CD4-positive, alpha-beta T cell treated with Interleukin-15 for 1 hour (primary cell): ENCODE measurements at regions not wholly inside any gene's neighbourhood (a gene's known extent, or its start where the extent isn't known, plus 50 kb on each side); places are given as distances from the start of the nearest gene placed in this dataset.
"Not testable (repeated sequence)": the region's sequence is repeated elsewhere in the genome, so short reads cannot be mapped to it uniquely, and the experiment has no call there.

Experiments
- DNase-seq: peaks from one replicate; pipeline ENCODE4 v3.0.0-alpha.2; 2020

DNA sequence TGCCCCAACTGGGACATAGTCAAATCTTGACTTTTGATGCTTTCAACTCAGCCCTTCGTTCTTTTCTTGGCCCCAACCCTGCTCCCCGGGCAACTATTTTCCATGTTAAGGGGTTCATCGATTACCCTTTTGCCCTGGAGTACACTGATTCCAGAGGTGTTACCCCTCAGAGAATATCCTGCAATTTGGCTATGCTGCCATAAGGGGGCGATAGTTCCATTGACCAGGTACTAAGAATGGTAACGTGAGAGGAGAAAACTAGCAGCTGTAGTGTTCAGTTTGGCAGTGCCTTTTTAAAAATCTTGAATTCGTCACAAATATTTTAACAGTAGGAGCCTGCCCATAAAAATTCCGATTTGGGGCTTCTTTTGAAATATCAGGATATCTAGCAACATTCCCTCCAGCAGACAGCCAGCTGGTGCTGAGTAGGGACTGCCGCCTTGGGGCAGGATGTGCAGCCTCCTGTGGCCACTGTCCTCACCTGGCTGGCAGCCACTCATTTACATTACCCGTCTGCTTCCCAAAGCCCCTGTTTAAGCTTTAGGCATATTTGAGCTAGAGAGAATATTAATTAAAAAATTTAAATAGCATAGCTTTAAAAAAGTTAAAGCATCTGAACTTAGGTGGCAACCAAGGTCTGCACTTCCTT is 146.3 kb upstream of the SKOR2 start:
- DNase-seq = no peak

DNA sequence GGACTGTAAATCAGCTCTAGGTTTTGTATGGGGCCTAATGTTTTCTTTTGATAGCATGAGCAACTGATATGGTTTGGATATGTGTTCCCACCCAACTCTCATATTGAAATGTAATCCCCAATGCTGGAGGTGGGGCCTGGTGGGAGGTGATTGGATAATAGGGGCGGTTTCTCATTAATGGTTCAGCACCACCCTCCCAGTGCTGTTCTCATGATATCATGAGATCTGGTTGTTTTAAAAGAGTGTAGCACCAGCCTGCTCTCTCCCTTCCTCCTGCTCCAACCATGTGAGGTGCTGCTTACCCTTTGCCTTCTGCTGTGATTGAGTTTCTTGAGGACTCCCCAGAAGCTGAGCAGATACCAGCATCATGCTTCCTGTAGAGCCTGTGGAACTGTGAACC is 140.2 kb upstream of the SKOR2 start:
- no peak for DNase-seq

DNA sequence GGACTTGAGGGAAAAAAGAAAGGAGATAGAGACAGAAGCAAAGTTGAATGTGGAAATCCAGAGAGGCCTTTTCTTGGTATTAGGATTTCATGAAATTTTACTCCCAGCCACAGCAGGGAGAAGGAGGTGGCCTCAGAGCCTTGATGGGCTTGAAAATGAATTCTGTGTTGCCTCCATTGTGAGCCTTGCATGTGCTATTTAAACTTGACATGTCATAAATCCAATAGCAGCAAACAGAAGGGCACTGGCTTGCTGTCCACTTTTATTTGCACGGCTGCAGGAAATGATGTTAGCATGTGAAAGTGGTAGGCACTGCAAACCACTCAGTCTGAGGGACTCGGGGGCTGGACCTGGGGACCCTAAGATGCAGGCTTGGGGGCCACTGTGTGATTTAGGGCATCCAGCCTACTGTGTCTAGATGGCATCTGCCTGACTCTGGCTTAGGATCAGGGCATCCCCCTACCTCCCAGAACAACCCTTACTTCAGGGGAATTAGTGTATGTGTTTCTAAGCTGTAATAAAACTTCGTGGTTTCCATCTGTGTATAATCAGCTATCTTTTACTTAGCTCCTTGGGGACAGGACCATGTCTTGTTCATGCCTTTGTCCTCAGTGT is 139.1 kb upstream of the SKOR2 start:
- DNase-seq = no peak

DNA sequence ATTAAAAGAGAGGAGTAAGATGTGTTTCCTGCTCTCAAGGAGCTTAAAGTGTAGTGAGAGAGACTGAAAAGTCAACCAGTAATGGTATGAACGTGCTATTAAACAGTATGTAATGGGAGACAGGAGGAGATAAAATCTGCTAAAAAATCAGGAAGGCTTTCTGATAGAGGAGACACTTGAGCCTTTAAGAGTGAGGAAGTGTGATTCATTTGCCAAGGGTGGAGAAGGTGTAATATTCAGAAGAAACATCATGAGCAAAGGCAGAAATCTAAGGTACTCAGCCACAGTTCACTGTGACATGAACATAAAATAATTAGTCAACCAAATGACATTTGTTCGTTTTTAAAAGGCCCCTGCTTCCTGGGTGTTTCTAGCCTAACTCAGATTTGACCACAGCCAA is 137.8 kb upstream of the SKOR2 start:
- no peak for DNase-seq

DNA sequence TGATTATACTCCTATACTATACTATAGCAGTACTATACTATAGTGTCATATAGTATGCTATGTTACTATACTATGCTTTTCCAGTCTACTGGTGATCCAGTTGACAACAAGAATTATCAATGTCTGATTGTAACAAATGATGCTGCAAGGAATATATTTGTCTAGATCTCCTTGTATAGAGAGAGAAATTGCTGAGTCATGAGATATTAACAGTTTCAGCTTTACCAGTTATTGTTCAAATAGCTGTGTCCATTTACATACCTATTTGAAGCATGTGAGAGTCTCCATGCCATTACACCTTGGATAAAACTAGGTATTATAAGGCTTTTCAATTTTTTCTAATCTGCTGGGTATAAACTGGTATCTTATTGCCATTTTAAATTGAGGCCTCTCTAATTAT is 136.4 kb upstream of the SKOR2 start:
- no peak for DNase-seq

DNA sequence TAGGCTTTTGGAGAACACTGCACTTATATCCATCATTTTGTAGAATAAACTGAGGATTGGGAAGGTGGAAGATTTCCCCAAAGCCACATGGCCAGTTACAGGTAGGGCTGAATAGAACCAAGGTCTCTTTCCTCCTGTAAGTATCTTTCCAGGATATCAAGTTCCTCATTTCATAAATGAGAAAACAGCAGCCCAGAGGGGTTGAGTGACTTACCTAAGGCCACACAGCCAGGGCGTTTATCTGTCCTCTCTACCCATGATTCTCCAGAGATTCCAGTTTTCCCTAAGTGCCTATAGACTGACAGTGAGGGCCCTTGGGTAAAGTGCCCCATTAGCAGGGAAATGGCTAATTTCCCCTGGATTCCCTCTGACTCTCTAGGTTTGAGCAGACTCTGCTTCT is 132.3 kb upstream of the SKOR2 start:
- DNase-seq = no peak

DNA sequence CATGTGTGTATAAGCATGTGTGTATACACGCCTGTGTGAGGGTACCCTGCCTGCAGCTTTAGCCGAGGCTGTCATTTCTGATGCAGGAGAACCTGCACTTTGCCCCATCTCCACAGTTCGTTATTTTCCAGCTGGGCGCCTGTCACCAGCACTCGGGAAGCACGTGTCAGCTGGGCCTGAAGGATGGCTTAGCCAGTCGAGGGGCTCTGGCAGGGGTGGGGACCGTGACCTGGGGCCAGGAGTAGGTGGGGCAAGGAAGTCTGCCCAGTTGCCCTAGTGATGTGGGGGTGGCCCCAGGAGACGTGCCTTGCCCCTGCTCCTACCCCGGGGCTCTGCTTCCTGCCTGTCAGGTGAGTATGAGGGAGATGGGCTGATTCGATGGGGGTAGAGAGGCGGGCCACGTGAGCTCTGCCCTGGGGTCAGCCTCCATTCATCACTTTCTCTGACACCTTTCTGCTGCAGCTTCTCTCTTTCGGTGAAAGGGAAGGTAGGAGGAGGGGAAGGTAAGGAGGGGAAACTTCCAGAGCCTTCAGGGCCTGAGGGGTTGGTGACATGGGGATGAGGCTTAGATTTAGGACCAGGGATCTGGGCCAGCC is 130.6 kb upstream of the SKOR2 start:
- no peak for DNase-seq

DNA sequence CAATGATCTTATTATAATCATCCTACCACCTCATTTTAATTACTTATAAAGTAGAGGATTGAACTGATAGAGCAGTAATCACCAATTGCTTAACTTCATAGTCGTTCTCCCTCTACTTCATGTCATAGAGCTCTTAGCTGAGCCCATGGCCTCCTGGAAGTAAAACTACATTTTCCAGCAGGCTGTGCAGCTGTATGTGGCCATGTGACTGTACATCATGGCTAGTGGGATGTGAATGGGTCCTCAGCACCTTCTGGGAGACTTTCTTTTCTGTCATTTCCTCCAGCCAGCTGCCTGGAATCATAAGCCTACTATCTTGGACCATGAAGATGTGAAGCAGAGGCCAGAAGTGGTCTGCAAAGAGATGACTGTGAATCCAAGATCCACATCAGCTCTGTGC is 128.7 kb upstream of the SKOR2 start:
- no peak for DNase-seq

DNA sequence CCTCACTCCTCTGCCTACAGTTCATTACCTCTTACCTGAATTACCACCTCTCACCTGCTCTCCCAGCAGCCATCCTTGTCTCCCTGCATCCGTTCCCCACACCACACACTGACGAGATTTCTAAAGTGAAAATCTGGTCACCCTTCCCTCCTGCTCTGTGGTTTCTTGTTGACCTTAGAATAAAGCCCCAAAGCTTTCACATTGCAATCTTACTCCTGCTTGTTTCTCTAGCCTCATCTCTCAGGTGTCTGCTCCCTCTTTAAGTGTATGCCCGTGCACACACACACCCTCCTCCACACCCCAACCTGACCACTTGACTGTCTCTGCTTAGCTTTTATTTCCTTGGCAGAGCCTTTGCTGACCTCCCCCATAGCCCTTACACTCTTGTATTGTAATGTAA is 122.0 kb upstream of the SKOR2 start:
- DNase-seq = no peak

DNA sequence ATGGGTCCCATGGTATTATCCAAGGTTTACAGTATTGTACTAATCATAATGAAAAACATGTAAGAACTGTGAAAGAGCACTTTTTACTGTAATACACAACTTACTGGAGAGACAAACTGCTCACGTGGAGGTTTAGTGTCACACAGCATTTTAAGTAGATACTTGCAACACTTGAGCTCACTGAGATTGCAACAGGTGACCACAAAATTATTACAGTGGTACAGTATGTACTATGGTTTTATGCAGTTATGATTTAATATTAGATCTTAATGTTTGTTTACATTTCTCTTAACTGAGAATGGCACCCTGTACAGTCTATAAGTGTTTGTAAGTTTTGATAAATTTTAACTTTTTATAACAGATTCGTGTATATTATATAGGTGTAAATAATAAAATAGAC is 118.6 kb upstream of the SKOR2 start:
- no peak for DNase-seq

DNA sequence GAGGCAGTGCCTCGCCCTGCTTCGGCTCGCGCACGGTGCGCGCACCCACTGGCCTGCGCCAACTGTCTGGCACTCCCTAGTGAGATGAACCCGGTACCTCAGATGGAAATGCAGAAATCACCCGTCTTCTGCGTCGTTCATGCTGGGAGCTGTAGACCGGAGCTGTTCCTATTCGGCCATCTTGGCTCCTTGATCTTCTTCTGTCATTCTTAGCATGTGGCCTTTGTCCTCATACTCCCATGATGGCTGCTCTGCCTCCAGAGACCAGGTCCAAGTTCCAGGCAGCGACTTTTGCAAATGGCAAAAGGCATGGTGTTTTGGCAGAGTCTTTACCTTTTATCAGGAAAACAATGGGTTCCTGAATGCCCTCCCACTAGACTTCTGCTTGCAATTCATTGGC is 102.6 kb upstream of the SKOR2 start:
- DNase-seq = not testable (repeated sequence)

DNA sequence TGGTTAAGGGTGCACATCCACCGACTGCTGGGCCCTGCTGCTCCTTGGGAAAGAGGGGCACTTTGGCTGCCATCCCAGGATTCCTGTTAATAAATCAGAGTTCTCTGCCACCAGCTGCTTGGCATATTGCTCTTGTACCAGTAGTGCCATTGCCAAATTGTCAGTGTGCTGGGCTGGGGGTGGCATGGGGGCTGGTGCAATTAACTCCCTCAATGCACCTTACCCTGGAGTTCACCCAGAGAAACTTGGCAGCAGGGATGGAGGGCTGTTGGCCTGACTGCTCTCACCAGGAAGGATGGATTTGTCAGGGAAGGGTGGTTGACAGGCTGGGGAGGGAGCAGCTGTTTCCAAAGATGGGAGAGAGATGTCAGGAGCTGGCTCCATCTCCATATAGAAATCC is 94.6 kb upstream of the SKOR2 start:
- DNase-seq = no peak

DNA sequence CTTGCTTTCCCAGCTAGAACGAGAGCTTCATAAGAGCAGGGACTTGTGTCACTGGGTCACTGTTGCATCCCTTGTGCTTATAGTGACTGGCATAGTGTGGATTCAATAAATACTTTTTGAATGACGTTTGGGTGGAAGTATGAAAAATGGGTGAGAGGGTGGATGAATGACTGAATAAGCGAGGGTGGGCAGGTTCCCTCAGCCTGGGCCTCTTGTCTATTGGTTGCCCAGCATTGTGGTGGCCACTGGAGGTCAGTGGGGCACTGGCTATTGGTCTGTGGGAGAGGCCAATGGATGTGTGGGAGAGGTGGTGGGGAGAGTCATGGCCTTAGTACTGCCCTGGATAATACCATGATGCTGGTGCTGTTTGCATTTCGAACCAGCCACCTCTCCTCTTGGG is 93.8 kb upstream of the SKOR2 start:
- no peak for DNase-seq

DNA sequence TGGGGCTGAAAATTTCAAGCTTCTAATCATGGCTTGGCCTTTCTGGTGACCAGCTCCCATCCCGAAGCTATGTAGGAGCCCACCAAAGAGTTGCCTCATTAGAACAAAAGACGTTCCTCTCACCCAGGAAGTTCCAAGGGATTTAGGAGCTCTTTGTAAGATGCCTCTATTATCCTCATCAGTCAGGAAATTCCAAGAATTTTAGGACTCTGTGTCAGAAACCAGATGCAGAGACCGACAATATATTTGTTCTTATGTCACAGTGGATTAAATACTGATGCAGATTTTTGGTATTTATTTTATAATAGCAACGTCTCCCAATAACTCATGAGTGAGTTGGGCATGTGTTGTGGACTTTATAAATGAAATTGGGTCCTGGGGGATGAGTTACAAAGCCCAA is 91.8 kb upstream of the SKOR2 start:
- no peak for DNase-seq

DNA sequence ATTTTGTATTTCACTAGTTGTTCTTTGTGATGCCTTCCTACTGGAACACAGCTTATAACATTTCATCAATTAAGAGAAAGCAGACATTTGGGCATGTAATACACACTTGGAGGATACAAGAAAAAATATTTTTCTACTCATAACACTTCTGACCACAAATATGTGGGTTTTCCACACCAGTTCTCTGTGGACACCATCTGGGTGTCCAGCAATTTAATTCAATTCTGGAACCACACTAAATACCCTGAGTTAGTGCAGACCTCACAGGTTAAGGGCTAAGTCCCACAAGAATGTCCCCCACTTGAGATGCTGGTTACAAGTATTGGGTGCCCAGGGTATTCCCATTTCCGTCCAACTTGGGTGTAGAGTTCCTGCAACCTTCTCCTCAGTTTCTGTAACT is 91.1 kb upstream of the SKOR2 start:
- DNase-seq = no peak

DNA sequence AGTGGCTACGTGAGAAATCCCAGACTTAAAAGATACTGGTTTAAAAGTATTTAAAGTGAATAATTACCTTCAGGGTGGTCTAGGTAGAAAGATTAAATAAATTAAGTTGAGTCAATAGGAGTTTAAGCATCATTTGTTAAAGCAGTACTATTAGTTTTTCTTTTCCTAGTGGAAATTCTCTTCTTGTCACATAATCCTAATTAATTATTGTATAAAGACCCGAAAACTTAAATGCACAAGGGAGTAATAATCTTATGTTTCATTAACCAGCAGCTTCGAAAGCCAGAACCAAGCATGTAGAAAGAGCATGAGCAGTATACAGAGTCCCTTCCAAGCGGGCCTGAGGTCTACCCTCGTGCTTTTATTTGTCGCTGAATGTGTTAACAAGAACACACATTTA is 90.2 kb upstream of the SKOR2 start:
- DNase-seq = no peak

DNA sequence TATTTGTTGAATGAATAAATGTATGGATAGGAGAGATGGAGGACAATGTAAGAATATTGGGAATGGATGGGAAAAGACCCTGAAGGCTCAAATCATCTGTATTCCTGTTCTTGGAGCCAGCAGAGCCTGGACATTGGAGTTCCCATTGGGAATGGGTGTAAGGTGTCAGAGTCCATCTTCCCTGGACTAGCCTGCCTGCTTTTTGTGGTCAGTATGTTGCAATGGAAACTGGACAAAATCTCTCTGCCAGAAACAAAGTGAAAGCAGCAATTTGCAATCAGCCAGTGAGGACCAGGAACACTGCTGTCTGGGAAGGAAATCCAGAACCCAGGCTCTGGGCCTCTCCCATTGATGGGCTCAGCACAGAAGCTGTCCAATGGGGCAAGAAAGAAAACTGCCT is 83.5 kb upstream of the SKOR2 start:
- no peak for DNase-seq

DNA sequence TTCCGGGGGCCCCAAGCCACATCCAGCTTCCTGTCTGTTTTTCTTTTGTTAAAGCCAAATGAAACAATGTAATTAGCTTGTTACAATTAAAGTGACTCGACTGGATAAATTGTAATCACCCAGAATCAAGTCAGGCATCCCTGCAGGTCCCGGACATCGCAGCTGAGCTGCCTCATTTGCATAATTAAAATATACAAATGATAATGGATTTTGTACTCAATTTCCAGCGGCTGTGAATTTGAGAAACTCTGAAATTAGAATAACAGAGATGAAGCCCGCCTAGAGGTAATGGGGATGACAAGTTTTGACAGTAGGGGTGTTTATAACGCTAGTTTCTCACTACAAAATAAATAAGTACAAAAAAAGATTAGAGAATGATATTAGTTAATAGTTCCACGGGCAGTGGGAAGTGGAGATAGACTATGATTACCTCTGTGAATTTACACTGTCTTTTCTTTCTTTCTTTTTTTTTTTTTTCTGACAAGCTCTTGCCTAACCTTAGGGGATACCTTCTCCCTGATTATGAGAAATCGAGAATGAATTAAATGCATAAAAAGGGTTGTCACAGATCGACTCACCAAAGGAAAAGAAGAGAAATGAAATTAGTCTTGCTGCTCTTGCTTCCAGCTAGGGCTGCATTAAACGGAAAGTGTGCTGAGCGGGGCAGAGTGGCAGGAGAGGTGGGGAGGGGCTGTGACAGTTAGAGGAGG is 82.6 kb upstream of the SKOR2 start:
- no peak for DNase-seq

DNA sequence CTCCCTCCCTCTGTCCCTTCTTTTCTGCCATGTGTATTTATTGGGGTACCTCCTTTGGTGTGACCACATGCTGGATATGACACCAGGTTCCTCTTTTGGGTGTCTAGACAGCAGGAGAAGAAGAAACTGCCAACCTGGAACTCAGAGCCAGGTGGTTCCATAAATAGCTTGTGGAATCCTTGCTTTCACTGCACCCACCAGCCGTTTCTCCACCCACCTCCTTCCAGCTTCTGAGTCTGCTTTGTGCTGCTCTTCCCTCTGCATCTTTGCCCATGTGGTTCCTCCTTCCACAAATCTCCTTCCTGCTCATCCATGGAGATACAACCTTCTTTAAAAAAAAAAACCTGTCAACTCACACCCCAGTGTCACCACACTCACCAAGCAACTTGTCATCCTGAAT is 80.2 kb upstream of the SKOR2 start:
- no peak for DNase-seq

DNA sequence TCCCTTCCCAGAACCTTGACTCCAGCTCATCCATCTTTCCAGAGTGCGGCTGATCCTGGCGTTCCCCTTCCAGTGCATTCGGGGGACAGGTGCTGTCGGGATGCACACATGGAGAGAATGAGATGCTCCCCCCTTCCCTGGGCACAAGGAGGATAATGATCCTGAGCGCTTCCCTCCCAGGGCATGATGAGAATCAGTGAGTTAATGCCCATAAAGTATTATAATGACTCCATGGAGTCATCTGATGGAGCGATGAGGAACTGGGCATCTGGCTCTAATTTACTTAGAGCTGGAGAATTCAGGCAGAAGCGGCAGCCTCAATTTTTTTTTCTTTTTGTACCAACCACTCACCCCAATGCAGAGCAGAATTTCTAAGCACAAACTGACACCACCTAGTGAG is 79.6 kb upstream of the SKOR2 start:
- DNase-seq = no peak

DNA sequence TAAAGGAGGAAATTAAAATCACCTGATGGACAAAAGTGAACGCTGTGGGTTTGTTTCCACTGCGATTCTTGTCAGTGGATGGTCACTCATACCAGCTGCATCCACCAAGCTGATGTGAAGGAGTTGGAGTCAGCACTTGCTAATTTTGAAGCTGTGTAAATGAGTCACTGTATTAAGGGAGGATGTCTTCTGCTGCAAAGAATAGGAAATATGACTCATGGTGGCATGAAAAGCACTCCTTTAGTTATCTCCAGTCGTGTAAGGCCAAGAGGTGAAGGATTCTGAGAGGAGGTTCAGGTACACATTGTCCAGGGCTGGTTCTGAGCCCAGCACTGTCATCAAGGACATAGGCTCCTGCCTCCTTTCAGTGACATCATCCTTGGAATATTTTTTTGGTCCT is 71.7 kb upstream of the SKOR2 start:
- no peak for DNase-seq

DNA sequence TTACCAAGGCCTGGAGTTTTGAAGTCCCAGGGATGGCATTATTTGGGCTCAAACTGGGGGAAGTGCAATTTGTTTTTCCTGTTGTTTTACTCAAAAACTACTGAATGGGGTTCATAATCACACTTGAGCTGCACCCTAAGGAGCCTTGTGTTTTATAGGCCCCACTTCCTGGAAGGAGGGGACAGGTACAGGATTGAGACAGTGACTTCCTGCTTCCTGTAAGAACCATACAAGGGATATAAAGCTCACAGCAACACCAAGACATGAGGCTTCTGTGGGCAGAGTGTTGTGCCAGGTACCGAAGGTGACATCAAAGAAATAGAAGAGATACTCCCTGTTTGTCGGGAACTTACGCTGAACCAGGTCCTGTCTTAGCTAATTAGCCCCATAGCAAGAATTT is 70.4 kb upstream of the SKOR2 start:
- DNase-seq = no peak

DNA sequence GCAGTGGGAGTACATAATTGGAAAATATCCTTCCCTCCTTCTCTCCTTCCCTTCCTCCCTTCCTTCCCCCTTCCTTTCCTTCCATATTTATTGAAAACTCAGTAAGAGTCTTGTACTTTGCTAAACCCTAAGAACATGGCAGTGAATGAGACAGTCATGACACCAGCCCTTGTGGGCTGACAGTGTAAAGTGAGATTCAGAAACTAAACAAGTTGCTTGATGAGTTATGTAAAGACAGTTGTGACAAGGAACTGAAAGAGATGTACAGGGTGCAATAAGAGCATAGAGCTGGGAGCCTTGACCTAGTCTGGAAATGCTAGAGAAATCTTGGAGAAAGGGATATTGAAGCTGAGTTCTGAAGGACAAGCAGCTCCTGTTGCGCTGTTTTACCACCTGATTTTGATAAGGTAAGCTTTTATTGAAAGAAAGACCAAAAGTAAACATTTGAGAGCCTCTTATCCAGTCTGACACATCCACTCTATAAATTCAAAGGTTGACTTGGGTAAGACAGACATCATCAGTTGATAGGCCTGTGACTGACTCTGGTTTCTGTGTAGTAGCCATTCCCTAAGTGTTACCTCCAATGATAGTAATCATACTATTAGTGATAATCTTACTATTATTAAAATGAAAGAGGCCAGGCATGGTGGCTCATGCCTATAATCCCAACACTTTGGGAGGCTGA is 66.5 kb upstream of the SKOR2 start:
- no peak for DNase-seq

DNA sequence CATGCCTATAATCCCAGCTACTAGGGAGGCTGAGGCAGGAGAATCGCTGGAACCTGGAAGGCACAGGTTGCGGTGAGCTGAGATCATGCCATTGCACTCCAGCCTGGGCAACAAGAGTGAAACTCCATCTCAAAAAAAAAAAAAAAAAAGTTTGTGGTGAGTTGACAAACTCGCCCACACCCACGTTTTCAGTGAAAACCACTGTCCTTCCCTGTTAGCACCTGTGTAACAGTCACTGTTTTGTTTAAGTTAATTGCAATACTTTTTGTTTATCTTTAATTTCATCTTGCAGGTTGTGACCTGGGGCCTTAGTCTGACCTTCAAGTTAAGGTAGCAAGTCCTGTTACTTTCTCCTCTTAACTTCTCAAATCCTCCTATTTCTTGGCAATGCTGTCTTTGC is 65.5 kb upstream of the SKOR2 start:
- DNase-seq = no peak
